SU-DHL-6 (cell line): ENCODE measurements at regions not wholly inside any gene's neighbourhood (a gene's known extent, or its start where the extent isn't known, plus 50 kb on each side); places are given as distances from the start of the nearest gene placed in this dataset.

Experiments used
- EZH2phosphoT487 ChIP-seq: fragments of 200-600 bp; sonication (generic), shearing (Covaris generic); conservative IDR thresholded peaks from 2 replicates; pipeline ENCODE4 v1.6.1; 2018; ENCODE audit warnings: mild to moderate bottlenecking, antibody characterized with exemption, low read length, moderate library complexity, mixed read lengths
- TF ChIP-seq, protein P1 (sequence below): fragments of 200-600 bp; sonication (generic); IDR thresholded peaks from one replicate; pipeline ENCODE4 v1.5.1; 2017; ENCODE audit warnings: antibody characterized with exemption, mild to moderate bottlenecking, low read length, moderate library complexity; ENCODE audit not compliant: insufficient read depth, poor library complexity, severe bottlenecking

DNA sequence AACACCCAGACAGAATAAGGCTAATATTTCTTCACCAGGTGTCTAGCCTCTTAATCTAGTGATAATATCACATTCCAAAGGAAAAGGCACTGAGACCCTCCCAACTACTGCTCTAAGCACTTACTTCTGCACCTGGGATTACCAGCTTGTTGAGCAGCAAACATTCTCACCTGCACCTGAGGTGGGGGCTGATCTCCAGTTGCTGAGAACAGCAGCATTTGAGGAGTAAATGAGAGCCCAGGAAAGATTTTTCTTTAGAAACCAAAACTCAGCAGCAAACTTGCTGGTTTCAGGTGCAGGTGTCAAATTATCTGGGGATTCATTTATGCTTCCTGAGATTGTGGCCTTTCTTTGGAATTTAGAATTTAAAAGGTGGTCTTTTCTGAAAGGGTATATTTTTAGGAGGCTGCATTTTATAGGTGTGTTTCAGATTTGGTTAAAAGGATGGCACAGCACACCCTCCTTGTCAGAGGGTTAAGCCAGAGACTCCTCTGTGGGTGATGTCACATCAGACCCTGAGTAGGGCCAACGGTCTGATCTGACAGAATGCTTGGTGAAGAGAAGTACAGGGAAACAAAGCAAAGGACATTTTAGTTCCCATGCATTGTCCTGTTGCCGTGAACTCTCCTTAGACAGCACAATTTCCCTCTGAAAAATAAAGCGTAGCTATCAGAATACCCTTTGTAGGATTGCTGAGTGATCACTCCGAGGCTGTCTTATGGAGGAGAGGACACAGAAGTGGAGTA is 411.0 kb upstream of the ATP11B start:
- TF ChIP-seq, protein P1, sequence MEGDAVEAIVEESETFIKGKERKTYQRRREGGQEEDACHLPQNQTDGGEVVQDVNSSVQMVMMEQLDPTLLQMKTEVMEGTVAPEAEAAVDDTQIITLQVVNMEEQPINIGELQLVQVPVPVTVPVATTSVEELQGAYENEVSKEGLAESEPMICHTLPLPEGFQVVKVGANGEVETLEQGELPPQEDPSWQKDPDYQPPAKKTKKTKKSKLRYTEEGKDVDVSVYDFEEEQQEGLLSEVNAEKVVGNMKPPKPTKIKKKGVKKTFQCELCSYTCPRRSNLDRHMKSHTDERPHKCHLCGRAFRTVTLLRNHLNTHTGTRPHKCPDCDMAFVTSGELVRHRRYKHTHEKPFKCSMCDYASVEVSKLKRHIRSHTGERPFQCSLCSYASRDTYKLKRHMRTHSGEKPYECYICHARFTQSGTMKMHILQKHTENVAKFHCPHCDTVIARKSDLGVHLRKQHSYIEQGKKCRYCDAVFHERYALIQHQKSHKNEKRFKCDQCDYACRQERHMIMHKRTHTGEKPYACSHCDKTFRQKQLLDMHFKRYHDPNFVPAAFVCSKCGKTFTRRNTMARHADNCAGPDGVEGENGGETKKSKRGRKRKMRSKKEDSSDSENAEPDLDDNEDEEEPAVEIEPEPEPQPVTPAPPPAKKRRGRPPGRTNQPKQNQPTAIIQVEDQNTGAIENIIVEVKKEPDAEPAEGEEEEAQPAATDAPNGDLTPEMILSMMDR: no peak
- TF ChIP-seq EZH2phosphoT487: no peak
